HG03521 (cell line): ENCODE measurements at regions not wholly inside any gene's neighbourhood (a gene's known extent, or its start where the extent isn't known, plus 50 kb on each side); places are given as distances from the start of the nearest gene placed in this dataset.
A peak's percentile ranks its signal among the peaks of the same experiment; 100 is the strongest.
"Not testable (repeated sequence)": the region's sequence is repeated elsewhere in the genome, so short reads cannot be mapped to it uniquely, and the experiment has no call there.

Source experiments
- ATAC-seq: cut with Tn5 transposase; IDR thresholded peaks from one replicate; pipeline ENCODE4 v1.9.1; 2021; ENCODE audit warnings: mild to moderate bottlenecking, moderate library complexity; ENCODE audit not compliant: unreplicated experiment

DNA sequence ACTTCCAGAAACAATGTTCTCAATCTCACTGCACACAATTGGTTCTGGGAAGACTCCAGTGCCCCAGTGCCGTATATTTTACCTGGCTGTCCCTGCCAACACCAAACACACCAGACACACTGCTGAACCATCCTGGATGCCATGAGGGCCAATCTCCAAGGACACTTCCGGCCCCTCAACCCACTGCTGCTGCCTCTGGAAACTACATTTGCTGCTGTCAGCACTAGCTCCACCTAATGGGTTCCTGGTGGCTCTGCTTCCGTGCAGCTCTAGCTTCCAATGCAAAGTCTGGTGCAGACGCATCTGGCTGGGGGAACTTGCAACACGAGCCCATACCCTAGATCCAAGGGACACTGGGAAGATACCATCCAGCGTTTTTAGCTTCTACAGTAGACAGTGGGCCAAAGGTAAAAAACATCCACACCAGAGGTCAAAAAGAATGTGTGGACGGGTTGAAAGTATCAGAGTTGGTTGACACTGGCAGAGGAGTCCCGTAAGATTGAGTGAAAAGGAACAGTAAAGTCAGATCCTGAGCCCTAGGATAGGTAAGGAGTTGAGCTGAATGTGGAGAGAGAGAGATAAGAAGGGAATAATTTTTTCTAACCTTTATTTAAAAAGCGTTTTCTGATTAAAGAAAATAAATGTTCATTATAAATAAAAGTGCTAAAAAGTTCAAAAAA lies 99.7 kb upstream of the KIF2A start:
- no peak for ATAC-seq

DNA sequence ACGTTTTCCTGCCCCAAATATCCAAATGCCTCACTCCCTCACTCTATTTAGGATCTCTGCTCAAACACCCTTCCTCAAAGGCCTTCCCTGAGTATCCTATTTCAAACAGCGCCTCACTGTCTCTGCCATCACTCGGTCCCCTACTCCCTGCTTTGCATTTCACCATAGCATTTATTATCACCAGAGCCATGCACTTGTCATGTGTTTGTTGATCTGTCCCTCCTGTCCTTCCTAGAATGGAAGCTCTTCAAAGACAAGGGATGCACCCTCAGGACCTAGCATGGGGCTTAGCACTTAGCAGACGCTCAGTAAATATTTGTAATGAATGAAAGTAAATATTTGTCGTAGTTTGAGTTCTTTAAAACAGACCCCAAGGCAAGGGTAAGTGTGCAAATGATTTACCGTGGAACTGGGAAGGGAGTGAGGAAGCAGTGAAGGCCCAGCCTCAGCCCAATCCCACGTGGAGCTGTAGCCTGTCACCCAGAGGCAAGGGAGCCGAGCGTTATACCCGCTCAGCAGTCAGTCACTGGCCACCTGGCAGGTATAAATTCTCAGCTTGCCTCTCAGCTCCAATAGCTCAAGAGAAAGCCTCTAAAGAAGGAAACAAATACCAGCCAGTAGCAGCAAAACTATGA lies 97.7 kb upstream of the KIF2A start:
- no peak for ATAC-seq

DNA sequence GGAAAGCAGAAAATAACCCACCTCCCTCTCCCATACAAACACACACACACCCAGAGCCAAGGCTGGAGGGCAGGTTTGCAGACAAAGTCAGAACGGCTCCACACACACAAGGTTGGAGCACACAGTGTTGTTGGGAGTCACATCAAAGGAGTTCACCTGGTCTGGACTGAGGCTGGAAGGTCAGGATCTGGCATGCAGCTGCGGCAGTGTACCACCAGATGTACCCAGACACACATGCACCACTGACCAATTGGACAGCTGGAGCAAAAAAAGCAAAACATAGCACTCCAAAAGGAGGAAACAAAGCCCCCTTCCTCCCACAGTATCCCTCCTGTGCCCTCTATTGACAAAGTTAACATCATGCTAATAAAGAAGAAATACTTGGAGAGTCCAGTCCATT lies 94.6 kb upstream of the KIF2A start:
- ATAC-seq = no peak

DNA sequence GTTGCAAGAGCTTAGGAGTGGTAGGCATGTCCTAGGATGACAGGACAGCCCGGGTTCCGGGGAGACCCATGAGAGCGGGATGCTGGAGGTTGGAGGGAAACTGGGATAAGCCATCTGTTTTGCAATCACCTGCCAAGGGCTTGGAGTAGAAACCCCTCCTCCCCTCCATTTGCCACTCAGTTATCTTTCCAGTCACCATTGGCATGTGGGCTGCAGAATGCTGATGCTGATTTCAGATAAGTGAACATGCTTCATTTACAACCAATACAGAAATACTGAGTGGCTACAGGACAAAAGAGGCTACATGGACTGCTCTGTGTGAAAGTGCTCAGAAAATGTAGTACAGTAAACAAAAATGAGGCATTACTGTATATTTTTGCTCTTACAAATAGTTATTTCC lies 93.4 kb upstream of the KIF2A start:
- no peak for ATAC-seq

DNA sequence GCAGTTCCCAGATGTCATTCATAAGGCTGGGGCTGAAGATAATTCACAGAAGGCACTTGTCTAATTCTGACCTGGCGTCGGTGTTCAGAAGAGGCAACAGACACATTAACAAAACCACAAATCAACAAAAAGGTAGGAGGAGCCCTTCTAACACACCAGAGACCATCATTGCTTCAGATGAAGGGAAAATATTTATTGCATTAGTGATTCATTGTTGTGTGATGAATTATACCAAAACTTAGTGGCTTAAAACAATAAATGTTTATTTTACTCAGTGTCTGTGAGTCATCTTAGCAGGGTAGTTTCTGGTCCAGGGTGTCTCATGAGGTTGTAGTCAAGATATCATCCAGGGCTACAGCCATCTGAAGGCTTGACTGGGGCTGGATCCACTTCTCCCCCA lies 91.3 kb upstream of the KIF2A start:
- no peak for ATAC-seq

DNA sequence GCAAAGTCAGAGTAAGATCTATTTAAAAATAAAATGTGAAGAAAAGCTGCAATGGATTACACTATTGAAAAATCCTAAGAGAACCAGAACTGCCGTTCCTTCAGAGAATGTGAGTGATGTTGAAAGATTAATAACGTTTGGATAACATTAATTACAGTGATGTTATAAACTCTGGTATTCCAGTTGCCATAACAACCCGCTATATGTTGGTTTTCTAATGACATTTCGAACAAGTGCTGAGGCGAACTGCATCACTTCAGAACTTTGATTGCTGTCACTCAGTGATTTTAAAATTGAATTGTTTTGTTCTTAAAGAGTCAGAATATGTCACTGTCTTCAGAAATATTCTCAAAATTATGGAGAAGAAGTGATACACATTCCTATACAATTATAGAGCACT lies 89.4 kb upstream of the KIF2A start:
- ATAC-seq = not testable (repeated sequence)

DNA sequence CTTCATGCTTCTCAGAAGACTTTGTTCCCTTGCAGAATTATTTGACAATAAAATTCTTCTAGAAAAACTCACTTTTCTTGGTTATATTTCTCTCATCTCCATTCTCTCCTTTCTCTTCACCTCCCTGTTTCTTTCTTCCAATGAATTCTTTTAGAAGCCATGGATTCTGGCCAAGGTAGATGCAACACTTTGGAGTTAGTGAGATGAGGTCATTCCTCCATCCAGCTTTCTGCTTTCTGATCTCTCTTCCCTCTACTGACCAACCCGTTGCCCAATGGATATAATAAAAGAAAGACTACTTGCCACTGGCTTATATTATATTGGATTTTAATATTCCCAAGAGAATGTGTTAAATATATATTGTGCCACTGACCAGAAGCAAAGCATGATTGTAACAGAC lies 88.9 kb upstream of the KIF2A start:
- ATAC-seq = not testable (repeated sequence)

DNA sequence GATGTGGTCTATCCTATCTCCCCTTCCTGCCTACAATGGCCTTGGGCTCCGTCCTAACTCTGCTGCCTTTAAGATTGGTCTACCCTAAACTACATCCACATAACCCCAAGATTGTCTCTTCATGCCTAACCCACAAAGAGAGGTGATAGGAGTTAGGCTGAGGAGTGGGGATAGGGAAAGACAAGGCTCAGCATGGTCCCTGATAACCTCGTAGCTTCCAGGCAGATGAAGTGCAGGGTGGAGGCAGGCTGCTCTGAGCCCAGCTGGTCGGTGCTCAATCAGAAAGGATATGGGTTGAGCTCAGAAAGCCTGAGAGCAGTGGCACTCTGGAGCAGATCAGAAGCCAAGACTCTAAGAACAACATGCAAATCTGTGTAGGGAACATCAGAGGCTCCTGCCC lies 87.1 kb upstream of the KIF2A start:
- not testable (repeated sequence) for ATAC-seq

DNA sequence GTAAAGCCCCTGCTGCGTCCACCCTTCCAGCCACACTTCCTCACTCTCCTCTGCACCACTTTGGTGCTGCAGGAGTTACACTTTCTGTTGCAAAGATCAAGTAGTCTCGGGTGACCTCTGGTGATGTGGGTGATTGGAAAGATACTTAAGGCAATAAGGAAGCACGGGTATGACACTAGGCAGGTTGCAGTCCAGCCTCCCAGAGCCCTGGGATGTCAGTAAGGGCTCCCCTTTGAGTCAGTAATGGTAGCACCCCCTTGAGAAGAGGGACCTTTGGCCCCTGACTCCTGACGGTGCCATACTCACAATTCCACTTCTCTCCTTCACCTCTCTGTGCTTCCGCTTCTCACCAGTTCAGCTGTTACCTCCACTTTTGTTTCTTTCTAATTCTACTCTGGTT lies 84.1 kb upstream of the KIF2A start:
- ATAC-seq = not testable (repeated sequence)

DNA sequence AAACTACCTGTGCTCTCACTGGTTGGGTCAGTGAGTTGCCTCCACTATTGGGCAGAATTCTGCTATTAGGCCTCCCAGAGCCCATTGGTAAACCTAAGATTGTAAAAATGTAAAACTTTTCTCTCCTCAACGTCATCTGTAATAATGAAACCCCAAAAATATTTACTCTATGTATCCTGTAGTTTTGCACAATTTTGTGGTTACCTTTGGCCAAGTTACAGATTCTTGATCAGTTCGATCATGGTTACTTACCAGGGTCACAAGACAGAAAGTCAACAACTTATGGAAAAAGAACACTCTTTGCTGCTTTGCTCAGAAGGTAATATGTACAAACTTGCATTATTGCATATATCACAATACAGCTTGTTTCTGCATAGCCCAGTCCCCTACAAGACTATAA lies 83.7 kb upstream of the KIF2A start:
- not testable (repeated sequence) for ATAC-seq

DNA sequence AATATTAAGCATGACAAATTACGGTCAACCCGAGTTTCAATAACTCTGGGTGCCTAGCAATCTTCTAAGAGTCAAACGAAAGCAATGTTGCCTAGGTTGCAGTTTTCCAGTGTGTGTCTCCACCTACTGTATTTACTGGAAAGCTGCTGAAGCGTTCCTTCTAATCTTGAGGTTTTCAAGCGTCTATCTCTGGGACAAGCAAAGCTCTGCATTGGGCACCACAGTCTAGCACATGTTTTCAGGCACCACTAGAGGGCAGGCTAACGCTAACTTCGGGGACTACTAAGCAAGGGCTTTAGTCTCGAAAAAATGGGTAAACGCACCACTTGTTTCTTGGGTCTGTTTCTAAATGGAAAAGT lies 82.7 kb upstream of the KIF2A start:
- peak; percentile 92 for ATAC-seq

DNA sequence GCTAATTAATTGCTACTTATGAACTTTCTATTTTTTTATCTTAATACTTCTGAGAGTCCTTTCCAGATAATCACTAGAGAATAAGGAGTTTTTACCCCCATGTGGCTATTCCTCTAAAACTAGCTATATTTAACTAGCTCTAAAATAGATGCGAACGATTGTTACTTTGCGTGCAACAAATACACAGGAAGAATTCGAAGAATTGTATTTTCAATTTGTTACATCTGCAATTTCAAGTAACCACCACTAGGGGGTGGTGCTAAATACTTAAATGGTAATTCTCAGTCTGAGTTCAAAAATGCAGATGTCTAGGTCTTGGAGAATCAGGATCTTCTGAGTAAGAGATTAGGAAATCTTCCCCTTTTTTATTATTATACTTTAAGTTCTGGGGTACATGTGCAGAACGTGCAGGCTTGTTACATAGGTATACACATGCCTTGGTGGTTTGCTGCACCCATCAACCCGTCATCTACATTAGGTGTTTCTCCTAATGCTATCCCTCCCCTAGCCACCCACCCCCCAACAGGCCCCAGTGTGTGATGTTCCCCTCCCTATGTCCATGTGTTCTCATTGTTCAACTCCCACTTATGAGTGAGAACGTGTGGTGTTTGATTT lies 80.9 kb upstream of the KIF2A start:
- not testable (repeated sequence) for ATAC-seq

DNA sequence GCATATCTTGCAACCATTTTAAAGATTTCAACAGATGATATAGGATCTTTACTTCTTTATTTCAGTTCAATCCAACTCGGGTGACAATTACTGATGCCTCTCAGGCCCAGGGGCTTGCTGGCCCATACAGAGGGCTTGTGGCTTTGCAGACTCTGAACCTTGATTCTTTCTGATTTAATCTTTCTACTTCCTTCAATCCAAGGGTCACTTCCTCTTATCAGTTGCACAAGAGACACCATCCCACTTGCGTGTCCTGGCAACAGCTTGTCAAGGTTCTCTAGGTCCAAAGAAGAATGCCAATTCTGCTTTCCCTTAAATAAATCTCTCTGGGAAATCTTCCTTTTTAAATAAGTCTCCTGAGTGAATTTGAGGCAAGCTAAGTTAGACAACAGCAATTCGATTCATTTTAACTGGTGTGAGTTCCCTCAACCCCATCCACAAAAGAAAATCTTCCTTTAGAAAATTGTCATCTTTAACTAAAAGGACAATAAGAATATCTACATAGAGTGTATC lies 75.1 kb upstream of the KIF2A start:
- not testable (repeated sequence) for ATAC-seq

DNA sequence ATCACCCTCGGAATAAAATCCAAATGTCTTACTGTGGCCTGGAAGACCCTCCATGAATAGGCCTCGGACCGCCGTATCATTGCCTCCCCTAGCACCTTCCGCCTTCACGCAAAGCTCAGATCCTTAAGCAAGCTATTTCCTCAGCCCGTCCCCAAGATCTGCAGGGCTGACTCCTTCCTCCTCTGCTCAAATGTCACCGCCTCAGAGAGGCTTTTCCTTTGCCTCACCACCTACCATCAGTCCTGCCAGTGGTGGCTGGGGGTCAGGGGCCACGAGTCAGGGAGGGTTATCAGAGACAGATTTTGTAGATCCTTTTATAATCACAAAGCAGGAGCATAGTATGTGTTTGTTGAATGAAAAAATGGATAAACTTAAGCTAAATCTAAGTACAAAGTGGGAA lies 74.4 kb upstream of the KIF2A start:
- no peak for ATAC-seq

DNA sequence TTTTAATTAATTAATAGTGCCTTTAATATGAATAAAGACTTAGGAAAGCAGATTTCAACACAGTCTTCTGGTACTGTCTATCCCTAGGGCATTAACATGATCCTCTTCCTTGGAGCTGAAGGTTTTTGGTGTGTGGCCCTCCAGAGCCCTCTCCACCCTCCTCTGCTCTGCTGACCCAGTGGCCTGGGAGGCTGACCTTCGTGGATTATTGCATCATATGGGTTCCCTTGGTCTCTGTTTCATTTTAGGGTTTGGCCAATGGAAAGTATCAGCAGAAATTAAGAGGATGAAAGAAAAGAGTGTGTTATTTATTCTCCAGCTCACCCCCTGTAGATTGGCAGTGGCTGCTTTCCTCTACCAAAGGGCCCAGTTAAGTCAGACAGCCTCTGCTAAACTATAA lies 73.8 kb upstream of the KIF2A start:
- not testable (repeated sequence) for ATAC-seq

DNA sequence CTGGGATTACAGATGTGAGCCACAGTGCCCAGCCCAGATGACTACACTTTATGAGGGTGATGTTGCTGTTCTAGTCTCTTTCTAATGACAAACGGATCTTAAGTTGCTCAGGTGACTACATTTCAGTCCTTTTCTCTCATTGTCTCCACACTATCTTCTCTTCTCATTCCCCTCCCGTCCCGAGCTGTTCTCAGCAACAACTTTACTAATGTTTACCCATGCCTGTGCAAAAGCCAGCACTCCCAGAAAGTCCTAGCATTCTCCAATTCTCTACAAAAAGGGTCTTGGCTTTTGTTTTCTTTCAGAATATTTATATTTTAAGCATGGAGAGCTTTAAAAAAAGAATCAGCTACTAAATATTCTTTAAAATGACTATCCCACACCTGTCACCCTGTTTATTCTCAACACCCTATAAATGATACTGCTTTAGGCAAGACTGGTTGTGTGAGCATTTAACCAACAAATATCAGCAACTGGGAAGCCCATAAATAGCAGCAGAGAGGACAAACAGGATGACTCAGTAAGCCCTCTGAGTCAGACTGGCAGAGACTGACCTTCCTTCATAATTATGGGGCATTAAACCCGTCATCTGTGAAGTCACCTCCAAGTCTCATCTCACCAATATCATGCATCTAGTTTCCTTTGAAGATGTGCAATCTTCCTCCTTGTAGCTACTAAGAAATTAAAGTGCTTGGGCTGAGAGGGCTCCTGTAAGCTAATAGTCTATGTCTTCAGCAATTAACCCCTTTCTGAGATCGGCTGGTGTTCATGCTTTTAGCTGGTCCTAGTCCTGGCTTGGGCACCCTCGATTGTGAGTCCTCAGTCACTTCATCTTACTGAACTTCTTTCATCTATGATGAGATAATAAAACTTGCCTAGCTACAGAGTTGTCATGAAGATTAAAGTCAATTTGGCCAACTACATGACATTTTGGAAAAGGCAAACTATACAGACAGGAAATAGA lies 72.6 kb upstream of the KIF2A start:
- peak; percentile 33 for ATAC-seq

DNA sequence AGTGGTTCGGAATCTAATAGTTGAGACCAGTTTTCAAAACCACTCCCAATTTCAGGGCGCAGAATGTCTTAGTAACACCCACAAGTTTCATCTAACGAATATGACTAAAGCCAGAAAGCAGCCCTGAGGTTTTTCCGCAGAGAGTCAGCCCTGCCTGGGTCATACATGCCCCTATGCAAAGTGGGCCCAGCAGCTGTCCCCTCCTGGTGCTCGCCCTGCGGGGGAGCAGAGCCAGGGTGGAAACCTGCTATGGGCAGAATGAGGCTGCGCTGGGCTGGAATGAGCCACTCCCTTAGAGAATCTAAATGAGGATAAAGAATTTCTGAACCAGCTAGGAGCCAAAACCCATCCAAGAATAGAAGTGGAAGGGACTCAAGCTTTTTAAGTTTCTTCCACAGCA lies 69.4 kb upstream of the KIF2A start:
- ATAC-seq = peak; percentile 68

DNA sequence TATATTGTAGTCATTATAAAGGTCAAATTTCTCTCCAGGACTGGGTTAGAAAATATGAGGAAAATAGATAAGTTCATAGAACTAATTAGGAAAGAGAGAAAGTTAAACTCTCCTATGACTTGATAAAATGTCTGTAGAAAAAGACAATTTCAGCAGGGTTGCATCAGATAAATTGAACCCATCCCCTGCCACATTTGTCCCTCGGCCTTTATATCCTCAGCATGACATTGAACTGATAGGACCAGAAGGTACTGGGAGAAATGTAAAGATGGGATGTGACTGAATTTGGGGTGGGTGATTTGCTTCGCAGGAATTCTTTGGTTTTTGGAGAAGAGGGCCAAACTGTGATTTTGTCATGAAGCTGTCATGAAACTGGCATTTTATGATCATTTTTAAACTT lies 68.1 kb upstream of the KIF2A start:
- not testable (repeated sequence) for ATAC-seq

DNA sequence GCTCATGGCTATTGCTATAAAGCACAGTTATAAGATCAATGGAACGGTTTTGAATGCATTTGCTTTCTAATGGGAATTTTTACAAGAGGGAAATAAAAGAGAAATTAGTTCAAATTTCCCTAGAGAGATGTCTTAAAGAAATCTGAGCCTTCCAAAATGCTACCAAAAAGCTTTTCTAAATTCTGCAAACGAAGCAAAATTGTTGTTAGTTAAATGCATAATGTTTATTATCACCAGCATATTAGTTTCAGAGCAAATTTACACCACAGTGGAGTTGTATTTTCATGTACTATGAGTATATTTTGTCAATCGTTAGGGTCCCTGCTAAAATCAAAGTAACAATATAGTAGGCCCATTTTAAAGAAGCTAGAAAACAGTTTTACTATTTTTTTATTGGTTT lies 67.4 kb upstream of the KIF2A start:
- ATAC-seq = not testable (repeated sequence)

DNA sequence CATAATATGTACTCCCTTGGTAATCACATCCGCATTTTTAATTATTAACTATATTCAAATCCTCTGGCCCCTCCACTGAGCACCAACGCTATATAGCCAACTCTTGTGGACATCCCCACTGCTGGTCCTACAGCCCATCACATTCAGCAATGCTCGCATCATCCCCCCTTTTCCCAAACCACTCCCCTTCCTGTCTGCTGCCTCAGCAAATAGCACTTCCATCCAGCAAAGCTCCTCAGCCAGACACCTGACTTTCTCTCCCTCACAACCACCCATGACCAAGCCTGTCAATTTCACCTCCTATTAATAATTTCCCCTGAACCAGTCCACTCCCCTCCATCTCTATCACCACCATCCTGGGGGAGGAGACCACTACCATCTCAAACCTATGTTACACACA lies 65.5 kb upstream of the KIF2A start:
- ATAC-seq = not testable (repeated sequence)

DNA sequence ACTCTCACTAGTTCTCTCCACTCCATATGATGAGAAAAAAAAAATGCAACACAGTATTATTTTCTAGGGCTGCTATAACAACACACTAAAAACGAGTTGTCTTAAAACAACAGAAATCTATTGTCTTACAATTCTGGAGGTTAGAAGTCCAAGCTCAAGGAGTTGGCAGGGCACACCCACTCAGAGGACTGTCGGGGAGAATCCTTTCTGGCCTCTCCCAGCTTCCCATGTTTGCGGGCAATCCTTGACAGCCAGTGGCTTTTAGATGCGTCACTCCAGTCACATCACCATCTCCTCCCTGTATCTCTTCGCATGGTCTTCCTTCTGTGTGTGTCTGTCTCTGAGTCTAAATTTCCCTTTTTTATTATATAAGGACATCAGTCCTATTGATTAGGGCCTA lies 64.0 kb upstream of the KIF2A start:
- ATAC-seq = not testable (repeated sequence)
